HCT116 (cell line): ENCODE measurements at regions not wholly inside any gene's neighbourhood (a gene's known extent, or its start where the extent isn't known, plus 50 kb on each side); places are given as distances from the start of the nearest gene placed in this dataset.

Experiments used
- ATAC-seq: fragments of 200-7000 bp; cut with Tn5 transposase; 2 replicates; pipeline ENCODE4 v1.9.1; 2020; ENCODE audit warnings: mild to moderate bottlenecking, moderate library complexity
- BruUV-seq: library from RNA; stranded (reverse); fragments of 400-500 nt; replicated peaks from 2 replicates; lab custom pipeline; 2021; lab: Mats Ljungman, UMichigan
- CTCF ChIA-PET: fragments of 300-600 bp; sonication (Branson Sonifier 250); formaldehyde crosslinking; loops from one replicate; lab custom pipeline; 2021; ENCODE audit warnings: antibody characterized with exemption; lab: Charles Lee
- POLR2A ChIA-PET: fragments of 300-600, 350-600 bp; sonication (Branson Sonifier 250); formaldehyde crosslinking; loops from one replicate; lab custom pipeline; 2021; ENCODE audit warnings: antibody characterized with exemption; lab: Charles Lee
- RAD21 ChIA-PET, 2 experiments: fragments of 300-600 bp; sonication (Branson Sonifier 250); formaldehyde crosslinking; loops; one replicate each; lab custom pipeline; 2023; ENCODE audit warnings: low total read pairs in 2 of 2; ENCODE audit not compliant: uncharacterized antibody in 2 of 2, unreplicated experiment in 2 of 2, low non-redundant PET in 1 of 2; lab: Charles Lee
- DNase-seq: peaks from one replicate; pipeline ENCODE4 v3.0.0-alpha.2; 2010; ENCODE audit warnings: low read depth, low spot score
- H2AFZ ChIP-seq: fragments of 200-600 bp; shearing (Covaris generic), sonication (generic); 2 replicates; pipeline ENCODE4 v1.6.1; 2017; ENCODE audit warnings: low read depth, mixed run types, mixed read lengths, antibody characterized with exemption, low read length; ENCODE audit not compliant: poor library complexity, severe bottlenecking
- H3K27ac ChIP-seq: 2 replicates; pipeline ENCODE4 v1.5.1; 2012; ENCODE audit warnings: low read depth, low read length
- H3K27me3 ChIP-seq: fragments of 200-600 bp; sonication (generic); 2 replicates; pipeline ENCODE4 v1.6.1; 2016; ENCODE audit warnings: mixed run types, low read length, mixed read lengths; ENCODE audit not compliant: insufficient read depth
- H3K36me3 ChIP-seq, 2 experiments: fragments of 200-500 bp in 1 of 2; fragments of 200-600 bp in 1 of 2; sonication (Bioruptor generic) in 1 of 2; sonication (generic) in 1 of 2; 2 replicates each; pipeline versions ENCODE4 v1.5.1 to v1.6.1; 2014 to 2016; ENCODE audit warnings: low read length in 2 of 2, inconsistent platforms in 1 of 2, mixed read lengths in 1 of 2, mixed run types in 1 of 2; ENCODE audit not compliant: insufficient read depth in 2 of 2, control insufficient read depth in 1 of 2
- H3K4me1 ChIP-seq, 2 experiments: fragments of 200-600 bp in 1 of 2; sonication (generic) in 1 of 2; 2 replicates each; pipeline versions ENCODE4 v1.5.1 to v1.6.1; 2012 to 2017; ENCODE audit warnings: low read length in 2 of 2, inconsistent platforms in 1 of 2, mild to moderate bottlenecking in 1 of 2, mixed read lengths in 1 of 2, mixed run types in 1 of 2, moderate library complexity in 1 of 2; ENCODE audit not compliant: insufficient read depth in 2 of 2, control insufficient read depth in 1 of 2
- H3K4me2 ChIP-seq: fragments of 200-600 bp; sonication (generic); 2 replicates; pipeline ENCODE4 v1.6.1; 2017; ENCODE audit warnings: mixed run types, low read length, mixed read lengths
- H3K4me3 ChIP-seq, 2 experiments: fragments of 200-600 bp in 1 of 2; sonication (generic) in 1 of 2; replicated peaks in 1 of 2; 2 replicates each; pipeline ENCODE4 v1.5.1; 2011 to 2016; ENCODE audit warnings: low read length in 2 of 2, control low read depth in 1 of 2, low read depth in 1 of 2, mild to moderate bottlenecking in 1 of 2, mixed read lengths in 1 of 2, mixed run types in 1 of 2
- H3K79me2 ChIP-seq: fragments of 200-600 bp; sonication (generic); 2 replicates; pipeline ENCODE4 v1.6.1; 2017; ENCODE audit warnings: mild to moderate bottlenecking, mixed run types, low read length, moderate library complexity, mixed read lengths; ENCODE audit not compliant: insufficient read depth
- H3K9ac ChIP-seq: fragments of 200-600 bp; sonication (generic); 2 replicates; pipeline ENCODE4 v1.6.1; 2016; ENCODE audit warnings: low read length, mixed read lengths
- H3K9me2 ChIP-seq: fragments of 200-600 bp; sonication (generic), shearing (Covaris generic); 2 replicates; pipeline ENCODE4 v1.6.1; 2017; ENCODE audit warnings: mixed run types, mild to moderate bottlenecking, moderate library complexity; ENCODE audit not compliant: insufficient read depth
- H3K9me3 ChIP-seq, 2 experiments: fragments of 200-500 bp in 1 of 2; fragments of 200-600 bp in 1 of 2; sonication (Bioruptor generic) in 1 of 2; sonication (generic) in 1 of 2; 2 replicates each; pipeline ENCODE4 v1.6.1; 2014 to 2017; ENCODE audit warnings: low read length in 2 of 2, mixed read lengths in 2 of 2, inconsistent platforms in 1 of 2, low read depth in 1 of 2, mild to moderate bottlenecking in 1 of 2, mixed run types in 1 of 2, moderate library complexity in 1 of 2; ENCODE audit not compliant: control insufficient read depth in 1 of 2, insufficient read depth in 1 of 2
- H4K20me1 ChIP-seq: fragments of 200-600 bp; sonication (generic), shearing (Covaris generic); 2 replicates; pipeline ENCODE4 v1.6.1; 2017; ENCODE audit warnings: mixed run types, mild to moderate bottlenecking, moderate library complexity; ENCODE audit not compliant: insufficient read depth
- CEBPB ChIP-seq: IDR thresholded peaks from 2 replicates; pipeline ENCODE4 v1.6.1; 2012; ENCODE audit warnings: low read depth
- EZH2 ChIP-seq: fragments of 200-600 bp; sonication (generic); IDR thresholded peaks from 2 replicates; pipeline ENCODE4 v1.6.1; 2017; ENCODE audit warnings: antibody characterized with exemption, mixed run types
- FOSL1 ChIP-seq: IDR thresholded peaks from 2 replicates; pipeline ENCODE4 v1.6.1; 2012; ENCODE audit warnings: low read depth
- POLR2A ChIP-seq: IDR thresholded peaks from 2 replicates; pipeline ENCODE4 v1.7.0; 2011; ENCODE audit warnings: borderline replicate concordance; ENCODE audit not compliant: insufficient read depth, insufficient read length; ENCODE audit errors: extremely low read depth
- SIN3A ChIP-seq: IDR thresholded peaks from 2 replicates; pipeline ENCODE4 v1.6.1; 2012; ENCODE audit warnings: low read depth
- SRF ChIP-seq: IDR thresholded peaks from 2 replicates; pipeline ENCODE4 v1.6.1; 2012; ENCODE audit warnings: low read depth
- TCF7L2 ChIP-seq: IDR thresholded peaks from 2 replicates; pipeline ENCODE4 v1.7.0; 2011; ENCODE audit warnings: borderline replicate concordance, inconsistent platforms; ENCODE audit not compliant: insufficient read depth, insufficient read length; ENCODE audit errors: extremely low read depth
- YY1 ChIP-seq: IDR thresholded peaks from 2 replicates; pipeline ENCODE4 v1.6.1; 2011; ENCODE audit warnings: low read length, low read depth, moderate library complexity, mild to moderate bottlenecking; ENCODE audit not compliant: insufficient replicate concordance; ENCODE audit errors: extremely low read depth
- intact Hi-C: fragments of 100-400 bp; cut with micrococcal nuclease; formaldehyde crosslinking; loops from 2 replicates; pipeline ENCODE4 v1.10.0; 2022
- TF ChIP-seq, protein P1 (sequence below): IDR thresholded peaks from 2 replicates; pipeline ENCODE4 v1.6.1; 2012; ENCODE audit warnings: low read depth
- TF ChIP-seq, protein P2 (sequence below): IDR thresholded peaks from 2 replicates; pipeline ENCODE4 v1.6.1; 2012
- TF ChIP-seq, protein P3 (sequence below): IDR thresholded peaks from 2 replicates; pipeline ENCODE4 v1.6.1; 2011; ENCODE audit warnings: mild to moderate bottlenecking, low read length, moderate library complexity; ENCODE audit not compliant: insufficient replicate concordance; ENCODE audit errors: extremely low read depth

GRCh38 chr15:97521381-97522285, 438.9 kb upstream of the ARRDC4 start:
- intact Hi-C loops, result no loop called here
- ChIA-PET CTCF (no interaction called here), POLR2A (no interaction called here), RAD21 (no interaction called here)
- BruUV-seq, result no TSS peak
- Histone ChIP-seq H4K20me1 (no peaks in the 10 kb centered on the region), H3K27me3 (no peaks in the 10 kb centered on the region), H3K9me3 (peaks cover 0 to 4% of the 10 kb centered on the region in 2 experiments; a peak in 2 of 4 replicates), H3K36me3 (no peaks in the 10 kb centered on the region), H2AFZ (no peak overlapping the region), H3K4me2 (no peak overlapping the region), H3K79me2 (no peaks in the 10 kb centered on the region), H3K4me3 (no peak overlapping the region), H3K9me2 (no peaks in the 10 kb centered on the region), H3K4me1 (no peaks in the 10 kb centered on the region), H3K27ac (no peak overlapping the region), H3K9ac (no peak overlapping the region)
- ATAC-seq (no peak), DNase-seq (no peak)
- TF ChIP-seq CEBPB (no peak), TCF7L2 (no peak), SRF (no peak), SIN3A (no peak), POLR2A (no peak), EZH2 (no peak), FOSL1 (no peak), YY1 (no peak)
- TF ChIP-seq, protein P1, sequence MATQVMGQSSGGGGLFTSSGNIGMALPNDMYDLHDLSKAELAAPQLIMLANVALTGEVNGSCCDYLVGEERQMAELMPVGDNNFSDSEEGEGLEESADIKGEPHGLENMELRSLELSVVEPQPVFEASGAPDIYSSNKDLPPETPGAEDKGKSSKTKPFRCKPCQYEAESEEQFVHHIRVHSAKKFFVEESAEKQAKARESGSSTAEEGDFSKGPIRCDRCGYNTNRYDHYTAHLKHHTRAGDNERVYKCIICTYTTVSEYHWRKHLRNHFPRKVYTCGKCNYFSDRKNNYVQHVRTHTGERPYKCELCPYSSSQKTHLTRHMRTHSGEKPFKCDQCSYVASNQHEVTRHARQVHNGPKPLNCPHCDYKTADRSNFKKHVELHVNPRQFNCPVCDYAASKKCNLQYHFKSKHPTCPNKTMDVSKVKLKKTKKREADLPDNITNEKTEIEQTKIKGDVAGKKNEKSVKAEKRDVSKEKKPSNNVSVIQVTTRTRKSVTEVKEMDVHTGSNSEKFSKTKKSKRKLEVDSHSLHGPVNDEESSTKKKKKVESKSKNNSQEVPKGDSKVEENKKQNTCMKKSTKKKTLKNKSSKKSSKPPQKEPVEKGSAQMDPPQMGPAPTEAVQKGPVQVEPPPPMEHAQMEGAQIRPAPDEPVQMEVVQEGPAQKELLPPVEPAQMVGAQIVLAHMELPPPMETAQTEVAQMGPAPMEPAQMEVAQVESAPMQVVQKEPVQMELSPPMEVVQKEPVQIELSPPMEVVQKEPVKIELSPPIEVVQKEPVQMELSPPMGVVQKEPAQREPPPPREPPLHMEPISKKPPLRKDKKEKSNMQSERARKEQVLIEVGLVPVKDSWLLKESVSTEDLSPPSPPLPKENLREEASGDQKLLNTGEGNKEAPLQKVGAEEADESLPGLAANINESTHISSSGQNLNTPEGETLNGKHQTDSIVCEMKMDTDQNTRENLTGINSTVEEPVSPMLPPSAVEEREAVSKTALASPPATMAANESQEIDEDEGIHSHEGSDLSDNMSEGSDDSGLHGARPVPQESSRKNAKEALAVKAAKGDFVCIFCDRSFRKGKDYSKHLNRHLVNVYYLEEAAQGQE, result no peak
- TF ChIP-seq, protein P2, sequence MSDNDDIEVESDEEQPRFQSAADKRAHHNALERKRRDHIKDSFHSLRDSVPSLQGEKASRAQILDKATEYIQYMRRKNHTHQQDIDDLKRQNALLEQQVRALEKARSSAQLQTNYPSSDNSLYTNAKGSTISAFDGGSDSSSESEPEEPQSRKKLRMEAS, result no peak
- TF ChIP-seq, protein P3, sequence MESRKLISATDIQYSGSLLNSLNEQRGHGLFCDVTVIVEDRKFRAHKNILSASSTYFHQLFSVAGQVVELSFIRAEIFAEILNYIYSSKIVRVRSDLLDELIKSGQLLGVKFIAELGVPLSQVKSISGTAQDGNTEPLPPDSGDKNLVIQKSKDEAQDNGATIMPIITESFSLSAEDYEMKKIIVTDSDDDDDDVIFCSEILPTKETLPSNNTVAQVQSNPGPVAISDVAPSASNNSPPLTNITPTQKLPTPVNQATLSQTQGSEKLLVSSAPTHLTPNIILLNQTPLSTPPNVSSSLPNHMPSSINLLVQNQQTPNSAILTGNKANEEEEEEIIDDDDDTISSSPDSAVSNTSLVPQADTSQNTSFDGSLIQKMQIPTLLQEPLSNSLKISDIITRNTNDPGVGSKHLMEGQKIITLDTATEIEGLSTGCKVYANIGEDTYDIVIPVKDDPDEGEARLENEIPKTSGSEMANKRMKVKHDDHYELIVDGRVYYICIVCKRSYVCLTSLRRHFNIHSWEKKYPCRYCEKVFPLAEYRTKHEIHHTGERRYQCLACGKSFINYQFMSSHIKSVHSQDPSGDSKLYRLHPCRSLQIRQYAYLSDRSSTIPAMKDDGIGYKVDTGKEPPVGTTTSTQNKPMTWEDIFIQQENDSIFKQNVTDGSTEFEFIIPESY, result no peak
